ENCODE measurements at regions not wholly inside any gene's neighbourhood (a gene's known extent, or its start where the extent isn't known, plus 50 kb on each side); places are given as distances from the start of the nearest gene placed in this dataset.

DNA sequence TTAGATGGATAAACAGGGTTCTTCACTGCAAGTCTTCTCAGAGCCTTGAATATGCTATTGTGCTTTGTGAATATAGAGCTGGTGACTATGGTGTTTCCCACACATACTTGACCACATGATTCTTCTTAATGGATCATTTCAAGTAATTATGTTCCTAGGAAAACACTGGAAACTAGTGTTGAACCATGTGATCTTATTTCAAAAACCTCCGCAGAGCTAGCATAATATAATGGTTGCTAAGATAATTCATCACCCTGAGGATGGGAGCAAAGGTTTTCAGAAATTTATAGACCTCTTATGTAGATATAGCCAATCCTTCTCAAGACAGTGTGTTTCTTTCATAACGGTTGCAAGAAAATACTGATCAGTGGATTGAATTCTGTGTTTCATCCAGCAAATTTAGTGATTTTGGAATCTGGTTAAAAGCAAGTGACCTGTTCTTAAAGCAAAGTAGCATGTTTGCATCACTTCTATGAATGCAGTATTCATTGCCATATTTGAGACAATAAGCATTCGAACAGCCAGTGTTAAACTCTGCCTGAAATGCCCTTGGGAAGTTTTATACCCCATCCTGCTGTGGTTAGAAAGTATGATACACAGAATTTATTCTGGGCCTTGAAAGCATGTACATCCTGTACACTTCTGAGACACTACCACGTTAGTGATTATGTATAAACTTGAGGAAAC, 341.0 kb upstream of the E2F7 start:
- no peaks in the 10 kb centered on the region for H3K36me3 Mint-ChIP-seq
- Histone ChIP-seq H3K79me2 (ENCODE audit: low read depth) (no peaks in the 10 kb centered on the region), H3K27ac (no peak overlapping the region), H2AFZ (replicated peaks) (no peak overlapping the region), H3F3A (ENCODE audit: low read depth) (no peaks in the 10 kb centered on the region), H3K27me3 (no peaks in the 10 kb centered on the region), H3K4me2 (no peak overlapping the region), H4K20me1 (ENCODE audit: low read depth) (no peaks in the 10 kb centered on the region), H3K4me3 (no peak overlapping the region), H3K9ac (no peak overlapping the region), H3K9me3 (ENCODE audit: low read depth) (no peaks in the 10 kb centered on the region), H3K36me3 (no peaks in the 10 kb centered on the region), H3K4me1 (peaks cover 9% of the 10 kb centered on the region)
- peaks cover 8% of the 10 kb centered on the region for H3K4me1 Mint-ChIP-seq
- H3K9me3 Mint-ChIP-seq: no peaks in the 10 kb centered on the region
- no peak overlapping the region for H3K4me3 Mint-ChIP-seq
- H3K27me3 Mint-ChIP-seq (ENCODE audit: insufficient read depth, low read depth): no peaks in the 10 kb centered on the region
- no peak overlapping the region for H3K27ac Mint-ChIP-seq
- no peak for DNase-seq (ENCODE audit: low spot score)
- no peak for TF ChIP-seq EZH2 (IDR thresholded peaks at IDR 0.05)
- TF ChIP-seq, protein P1, sequence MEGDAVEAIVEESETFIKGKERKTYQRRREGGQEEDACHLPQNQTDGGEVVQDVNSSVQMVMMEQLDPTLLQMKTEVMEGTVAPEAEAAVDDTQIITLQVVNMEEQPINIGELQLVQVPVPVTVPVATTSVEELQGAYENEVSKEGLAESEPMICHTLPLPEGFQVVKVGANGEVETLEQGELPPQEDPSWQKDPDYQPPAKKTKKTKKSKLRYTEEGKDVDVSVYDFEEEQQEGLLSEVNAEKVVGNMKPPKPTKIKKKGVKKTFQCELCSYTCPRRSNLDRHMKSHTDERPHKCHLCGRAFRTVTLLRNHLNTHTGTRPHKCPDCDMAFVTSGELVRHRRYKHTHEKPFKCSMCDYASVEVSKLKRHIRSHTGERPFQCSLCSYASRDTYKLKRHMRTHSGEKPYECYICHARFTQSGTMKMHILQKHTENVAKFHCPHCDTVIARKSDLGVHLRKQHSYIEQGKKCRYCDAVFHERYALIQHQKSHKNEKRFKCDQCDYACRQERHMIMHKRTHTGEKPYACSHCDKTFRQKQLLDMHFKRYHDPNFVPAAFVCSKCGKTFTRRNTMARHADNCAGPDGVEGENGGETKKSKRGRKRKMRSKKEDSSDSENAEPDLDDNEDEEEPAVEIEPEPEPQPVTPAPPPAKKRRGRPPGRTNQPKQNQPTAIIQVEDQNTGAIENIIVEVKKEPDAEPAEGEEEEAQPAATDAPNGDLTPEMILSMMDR (IDR thresholded peaks at IDR 0.05): no peak
- TF ChIP-seq EZH2phosphoT487 (IDR thresholded peaks at IDR 0.05): no peak

DNA sequence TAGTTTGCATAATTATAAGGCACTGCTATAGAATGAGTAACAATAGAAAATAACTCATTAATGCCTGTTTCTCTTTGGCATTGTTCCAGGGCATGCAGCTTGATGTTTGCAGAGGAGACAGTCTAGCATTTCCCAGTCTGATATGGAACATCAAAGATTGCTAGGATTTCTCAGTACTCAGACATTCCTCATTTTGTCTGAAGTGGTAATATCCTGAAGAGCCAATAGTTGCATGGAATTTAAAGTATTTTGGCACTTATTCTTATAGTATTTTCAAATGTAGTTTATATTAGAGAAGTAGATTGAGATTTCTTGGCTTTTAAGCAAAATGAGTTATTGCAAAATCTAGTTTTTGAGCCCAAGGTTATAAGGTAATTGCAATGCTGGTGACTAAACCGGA, 337.3 kb upstream of the E2F7 start:
- Histone ChIP-seq H3F3A (ENCODE audit: low read depth) (no peaks in the 10 kb centered on the region), H2AFZ (replicated peaks) (no peak overlapping the region), H3K79me2 (ENCODE audit: low read depth) (no peaks in the 10 kb centered on the region), H3K27ac (no peak overlapping the region), H3K4me3 (no peak overlapping the region), H4K20me1 (ENCODE audit: low read depth) (no peaks in the 10 kb centered on the region), H3K9ac (no peak overlapping the region), H3K27me3 (no peaks in the 10 kb centered on the region), H3K4me1 (peaks cover 9% of the 10 kb centered on the region), H3K9me3 (ENCODE audit: low read depth) (no peaks in the 10 kb centered on the region), H3K36me3 (no peaks in the 10 kb centered on the region), H3K4me2 (no peak overlapping the region)
- TF ChIP-seq EZH2phosphoT487 (IDR thresholded peaks at IDR 0.05): no peak
- TF ChIP-seq, protein P1 (IDR thresholded peaks at IDR 0.05): no peak
- no peak for TF ChIP-seq EZH2 (IDR thresholded peaks at IDR 0.05)
- H3K27ac Mint-ChIP-seq: no peak overlapping the region
- no peaks in the 10 kb centered on the region for H3K9me3 Mint-ChIP-seq
- no peaks in the 10 kb centered on the region for H3K27me3 Mint-ChIP-seq (ENCODE audit: insufficient read depth, low read depth)
- no peak overlapping the region for H3K4me3 Mint-ChIP-seq
- no peak for DNase-seq (ENCODE audit: low spot score)
- no peaks in the 10 kb centered on the region for H3K36me3 Mint-ChIP-seq
- peaks cover 8% of the 10 kb centered on the region for H3K4me1 Mint-ChIP-seq

DNA sequence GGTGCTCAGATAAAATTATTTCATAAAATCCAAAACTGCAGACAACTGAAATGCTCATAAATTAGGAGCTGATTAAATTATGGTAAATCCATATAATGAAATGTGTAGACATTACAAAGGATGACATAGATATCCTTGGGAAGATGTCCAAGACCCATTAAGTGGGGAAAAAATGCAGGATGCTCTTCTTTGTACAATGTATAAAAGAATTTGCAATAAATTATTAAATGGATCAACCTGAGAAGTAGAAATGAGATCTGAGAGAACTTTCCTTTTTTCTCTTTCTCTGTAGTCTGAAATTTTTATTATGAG, 336.4 kb upstream of the E2F7 start:
- Histone ChIP-seq H3K9ac (no peak overlapping the region), H4K20me1 (ENCODE audit: low read depth) (no peaks in the 10 kb centered on the region), H3K9me3 (ENCODE audit: low read depth) (no peaks in the 10 kb centered on the region), H3K4me3 (no peak overlapping the region), H3K27me3 (no peaks in the 10 kb centered on the region), H3K27ac (no peak overlapping the region), H3K4me1 (peaks cover 9% of the 10 kb centered on the region), H3K79me2 (ENCODE audit: low read depth) (no peaks in the 10 kb centered on the region), H2AFZ (replicated peaks) (no peak overlapping the region), H3K36me3 (no peaks in the 10 kb centered on the region), H3K4me2 (no peak overlapping the region), H3F3A (ENCODE audit: low read depth) (no peaks in the 10 kb centered on the region)
- Mint-ChIP-seq H3K27me3 (ENCODE audit: insufficient read depth, low read depth) (no peaks in the 10 kb centered on the region), H3K36me3 (no peaks in the 10 kb centered on the region), H3K4me1 (peaks cover 8% of the 10 kb centered on the region), H3K4me3 (no peak overlapping the region), H3K27ac (no peak overlapping the region), H3K9me3 (no peaks in the 10 kb centered on the region)
- TF ChIP-seq EZH2 (IDR thresholded peaks at IDR 0.05) (no peak), EZH2phosphoT487 (IDR thresholded peaks at IDR 0.05) (no peak)
- TF ChIP-seq, protein P1 (IDR thresholded peaks at IDR 0.05): no peak
- DNase-seq (ENCODE audit: low spot score): no peak

Measured in neural progenitor cell (in vitro differentiated cells).